ENCODE measurements at regions not wholly inside any gene's neighbourhood (a gene's known extent, or its start where the extent isn't known, plus 50 kb on each side); places are given as distances from the start of the nearest gene placed in this dataset.

DNA sequence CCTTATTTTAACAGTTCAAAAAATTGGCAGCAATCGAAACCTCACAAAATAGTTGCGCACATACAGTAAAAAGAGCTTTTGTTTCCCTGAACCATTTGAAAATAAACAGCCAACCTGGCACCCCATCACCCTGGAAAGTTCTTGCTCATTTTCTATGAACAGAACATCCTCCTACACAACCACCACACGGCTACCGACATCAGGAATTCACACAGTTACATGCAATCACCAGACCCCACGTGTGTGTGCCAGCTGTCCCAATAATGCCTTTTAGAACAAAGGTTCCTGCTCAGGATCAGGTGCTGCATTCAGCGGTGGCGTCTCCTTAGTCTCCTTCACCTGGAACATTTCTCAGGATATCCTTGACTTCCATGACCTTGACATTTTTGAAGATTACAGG lies 186.5 kb downstream of the KLF13 start:
- no peak for DNase-seq

DNA sequence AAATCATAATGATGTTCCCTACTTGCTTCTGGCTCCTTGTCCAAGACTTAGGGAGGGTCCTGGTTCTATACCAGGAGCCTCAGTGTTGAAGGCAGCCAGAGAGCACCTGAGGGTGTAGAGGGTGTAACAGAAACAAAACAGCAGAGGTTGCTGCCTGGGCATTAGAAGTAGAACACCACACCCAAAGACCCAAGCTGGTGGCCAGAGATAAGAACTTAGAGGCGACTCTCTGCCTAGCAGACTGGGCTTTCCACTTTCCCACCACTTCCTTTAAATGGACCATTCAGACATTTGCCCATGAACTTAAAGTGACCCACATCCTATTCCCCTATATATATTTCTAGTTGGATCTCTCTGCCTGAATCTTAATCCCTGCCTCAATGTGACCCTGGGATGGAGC lies 189.8 kb downstream of the KLF13 start:
- DNase-seq: no peak

DNA sequence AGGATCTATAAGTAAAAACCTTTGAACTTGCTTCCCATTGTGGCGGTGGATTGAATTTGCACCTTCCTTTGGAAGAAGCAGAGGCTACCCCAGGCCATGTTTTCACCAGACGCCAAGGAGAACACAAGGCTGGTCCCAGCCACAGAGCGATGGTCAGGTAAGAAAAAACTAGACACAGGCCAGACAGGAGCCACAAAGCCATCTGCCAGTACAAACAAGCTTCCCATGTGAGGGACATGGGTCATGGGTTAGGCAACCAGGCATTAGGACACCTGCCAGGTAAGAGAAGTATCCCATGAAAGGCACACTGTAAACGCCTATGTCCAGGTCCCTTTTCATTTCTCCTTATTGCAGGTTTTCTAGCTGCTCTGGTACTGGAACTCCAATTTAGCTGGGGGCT lies 190.2 kb downstream of the KLF13 start:
- no peak for DNase-seq

DNA sequence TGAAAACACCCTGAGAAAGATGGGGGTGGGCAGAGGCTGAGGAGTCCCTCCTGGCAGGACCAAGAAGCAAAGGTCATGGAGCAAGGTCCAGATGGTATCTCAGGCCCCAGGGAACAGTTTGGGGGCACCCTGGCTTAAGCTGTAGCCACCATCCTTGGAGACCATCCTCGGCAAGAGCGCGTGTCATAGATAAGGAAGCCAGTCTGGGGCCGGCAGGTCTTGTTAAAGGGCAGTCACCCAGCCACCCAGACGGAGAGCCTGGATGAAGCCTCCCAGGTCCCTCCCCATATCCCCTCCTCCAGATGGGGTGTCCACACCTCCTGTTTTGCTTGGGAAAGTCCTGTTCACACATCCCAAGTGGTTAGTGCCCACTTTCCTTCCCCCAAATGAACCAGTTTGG lies 191.1 kb downstream of the KLF13 start:
- no peak for DNase-seq

DNA sequence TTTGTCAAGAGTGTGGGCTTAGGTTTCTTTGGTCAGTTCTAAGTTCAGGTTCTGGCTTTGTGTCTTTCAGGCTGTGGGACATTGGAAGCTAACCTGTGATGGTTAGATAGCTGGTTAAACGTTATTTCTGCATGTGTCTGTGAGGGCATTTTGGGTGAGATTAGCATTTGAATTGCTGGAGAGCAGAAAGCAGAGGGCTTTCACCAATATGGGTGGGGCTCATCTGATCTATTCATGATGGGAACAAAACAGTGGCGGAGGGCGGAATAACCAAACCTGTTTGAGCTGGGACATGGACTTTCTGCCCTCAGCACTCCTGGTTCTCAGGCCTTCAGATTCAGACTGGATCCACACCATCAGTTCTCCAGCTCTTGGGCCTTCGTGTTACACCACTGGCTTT lies 195.4 kb downstream of the KLF13 start:
- DNase-seq: no peak

DNA sequence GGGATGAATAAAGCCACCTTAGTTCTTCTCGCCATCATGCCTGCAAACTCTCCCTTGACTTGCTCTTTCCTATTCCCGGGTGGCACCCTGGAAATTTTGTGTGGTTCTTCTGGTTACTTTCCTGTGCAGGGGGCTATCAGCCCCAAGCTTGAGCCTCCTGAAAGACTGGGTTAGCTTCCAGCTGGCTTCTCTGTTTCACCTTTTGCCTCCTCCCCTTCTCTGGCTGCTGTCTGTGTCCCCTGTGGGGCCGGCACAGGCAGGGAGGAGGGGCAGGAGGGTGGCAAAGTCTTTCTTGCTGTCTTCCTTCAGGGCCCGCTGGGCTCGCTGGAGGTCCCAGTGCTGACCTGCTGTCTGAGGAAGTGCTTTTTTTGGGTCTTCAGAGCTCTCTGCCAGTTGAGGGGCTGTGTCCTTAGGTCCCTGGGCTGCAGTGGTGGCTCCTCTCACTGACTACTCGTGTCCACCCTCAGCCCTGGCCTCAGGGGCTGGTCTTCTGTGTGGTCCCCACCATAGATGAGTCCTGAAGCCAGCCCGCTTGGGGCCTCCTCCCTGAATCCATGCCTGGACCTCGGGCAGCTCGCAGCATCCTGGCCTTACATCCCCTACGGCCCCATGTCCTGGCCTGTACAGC lies 196.5 kb downstream of the KLF13 start:
- no peak for DNase-seq

DNA sequence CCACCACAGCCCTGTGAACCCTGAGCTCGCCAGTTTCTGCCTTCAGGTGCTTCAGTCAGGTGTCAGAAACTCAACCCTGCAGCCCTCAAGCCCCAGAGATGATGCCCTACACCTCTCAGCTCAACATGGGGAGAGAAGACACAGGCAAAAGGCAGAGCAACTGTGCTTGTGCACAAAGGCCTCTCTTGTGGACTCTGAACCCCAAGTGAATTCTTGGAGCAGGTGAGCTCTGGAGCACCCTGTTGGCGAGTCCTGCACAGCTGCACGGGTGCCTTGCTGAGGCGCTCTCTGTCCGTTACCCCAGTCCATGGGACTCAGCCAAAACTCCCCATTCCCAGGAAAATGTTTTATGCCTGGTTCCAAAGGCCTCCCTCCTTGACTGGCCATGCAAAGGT lies 197.0 kb downstream of the KLF13 start:
- no peak for DNase-seq

DNA sequence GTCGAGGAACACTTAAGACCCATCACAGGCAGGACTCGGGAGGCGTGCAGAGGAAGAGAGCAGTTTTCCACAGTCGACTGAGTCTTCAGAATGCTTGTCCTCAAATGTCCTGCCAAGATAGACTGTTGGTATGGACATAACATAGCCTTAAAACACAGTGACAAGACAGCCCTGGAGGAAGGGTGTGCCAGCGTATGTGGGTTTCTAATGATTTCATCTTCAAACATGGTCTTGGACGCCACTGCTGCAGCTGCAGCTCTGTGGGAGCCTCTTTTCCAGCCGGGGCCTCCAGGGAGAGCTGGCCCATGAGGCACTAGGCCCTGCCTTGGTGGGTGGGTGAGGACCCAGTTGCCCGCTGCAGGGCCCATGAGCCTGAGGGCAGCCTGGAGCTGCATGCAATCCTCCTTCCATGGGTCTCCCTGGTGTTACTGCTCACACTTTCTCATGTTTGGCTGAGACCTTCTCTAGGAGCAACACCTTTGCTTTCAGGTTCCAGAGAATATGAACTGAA lies 198.6 kb downstream of the KLF13 start:
- no peak for DNase-seq

DNA sequence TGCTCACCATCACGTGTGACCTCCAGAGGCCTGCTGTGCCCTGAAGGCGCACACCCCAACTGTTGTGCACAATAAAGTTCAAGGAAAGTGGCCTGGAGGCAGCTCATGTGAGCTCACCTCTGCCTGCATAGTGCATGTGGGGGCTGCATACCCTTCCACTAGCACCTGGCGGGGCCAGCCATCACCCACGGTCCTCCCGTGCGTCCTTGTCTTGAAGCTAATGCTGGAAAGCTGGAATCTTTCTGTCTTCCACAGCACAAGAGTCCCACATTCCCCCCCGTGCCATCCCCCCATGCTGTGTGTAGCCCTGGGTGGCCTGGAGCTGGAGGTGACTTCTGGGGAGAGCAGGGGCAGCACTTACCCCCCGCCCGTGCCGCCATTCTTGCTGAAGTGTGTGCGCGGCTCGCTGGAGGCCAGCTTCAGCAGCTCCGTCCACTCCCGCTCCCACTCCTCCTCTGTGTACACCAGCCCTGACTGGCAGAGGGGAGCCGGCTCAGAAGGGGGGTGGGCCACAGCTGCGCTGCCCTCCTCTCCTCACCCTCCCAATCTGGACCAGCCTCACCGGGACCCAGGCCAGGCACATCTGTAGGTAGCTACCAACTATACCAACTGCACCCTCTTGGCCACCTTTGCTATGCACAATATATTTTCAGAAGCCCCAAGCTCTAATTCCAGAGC lies 199.5 kb downstream of the KLF13 start:
- no peak for DNase-seq

DNA sequence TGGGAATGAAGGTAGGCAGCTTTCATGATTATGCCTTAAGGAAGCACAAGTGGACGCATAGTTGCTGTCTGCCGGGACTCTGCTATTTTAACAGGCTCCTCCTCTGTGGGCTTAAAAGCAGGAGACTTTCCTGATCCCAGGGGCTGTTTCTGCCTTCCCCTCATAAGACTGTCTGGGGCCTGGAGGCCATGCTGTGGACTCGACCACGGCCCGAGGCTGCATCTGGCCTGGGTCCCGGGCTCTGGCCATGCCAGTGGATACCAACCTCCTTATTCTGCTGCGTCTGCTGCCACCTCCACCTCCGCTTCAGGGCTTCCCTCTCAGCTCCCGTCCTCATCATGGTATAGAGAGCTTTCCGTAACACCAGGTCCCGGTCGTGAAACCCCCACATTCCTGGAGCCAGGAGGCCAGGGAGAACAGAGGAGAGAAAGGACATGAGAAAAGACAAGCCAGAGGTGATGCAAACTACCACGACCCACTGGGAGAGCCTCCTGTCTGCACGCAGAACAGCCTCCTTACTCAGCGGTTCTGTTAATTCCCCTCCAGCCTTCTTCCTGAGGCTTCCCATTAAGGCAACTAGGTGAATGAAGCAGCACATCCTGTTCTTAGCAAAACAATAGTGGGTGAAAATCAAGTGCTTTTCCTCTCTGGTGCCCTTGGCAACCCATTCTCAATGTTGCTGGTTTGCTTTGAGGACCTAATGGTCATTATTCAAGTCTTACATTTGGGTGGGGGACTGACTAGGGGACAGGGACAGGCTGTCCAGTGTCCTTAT lies 200.5 kb downstream of the KLF13 start:
- DNase-seq: no peak

DNA sequence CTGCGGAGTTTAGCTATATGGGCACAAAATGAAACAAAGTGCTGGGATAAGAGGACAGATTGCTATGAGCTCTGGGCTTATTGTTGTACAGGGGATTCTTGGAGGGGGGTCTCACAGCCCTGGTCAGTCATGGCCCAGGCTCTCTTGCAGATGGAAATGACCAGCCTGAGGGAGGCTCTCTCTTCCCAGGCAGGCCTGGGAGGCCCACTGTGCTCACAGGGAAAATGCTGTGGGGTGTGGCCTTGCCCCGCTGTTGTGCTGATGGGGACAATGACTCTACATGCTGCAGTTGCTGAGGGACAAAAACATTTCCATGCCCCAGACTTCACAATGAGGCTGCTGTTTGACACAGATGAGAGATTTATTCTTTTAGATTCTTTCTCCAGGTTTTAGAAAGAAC lies 202.2 kb downstream of the KLF13 start:
- no peak for DNase-seq

DNA sequence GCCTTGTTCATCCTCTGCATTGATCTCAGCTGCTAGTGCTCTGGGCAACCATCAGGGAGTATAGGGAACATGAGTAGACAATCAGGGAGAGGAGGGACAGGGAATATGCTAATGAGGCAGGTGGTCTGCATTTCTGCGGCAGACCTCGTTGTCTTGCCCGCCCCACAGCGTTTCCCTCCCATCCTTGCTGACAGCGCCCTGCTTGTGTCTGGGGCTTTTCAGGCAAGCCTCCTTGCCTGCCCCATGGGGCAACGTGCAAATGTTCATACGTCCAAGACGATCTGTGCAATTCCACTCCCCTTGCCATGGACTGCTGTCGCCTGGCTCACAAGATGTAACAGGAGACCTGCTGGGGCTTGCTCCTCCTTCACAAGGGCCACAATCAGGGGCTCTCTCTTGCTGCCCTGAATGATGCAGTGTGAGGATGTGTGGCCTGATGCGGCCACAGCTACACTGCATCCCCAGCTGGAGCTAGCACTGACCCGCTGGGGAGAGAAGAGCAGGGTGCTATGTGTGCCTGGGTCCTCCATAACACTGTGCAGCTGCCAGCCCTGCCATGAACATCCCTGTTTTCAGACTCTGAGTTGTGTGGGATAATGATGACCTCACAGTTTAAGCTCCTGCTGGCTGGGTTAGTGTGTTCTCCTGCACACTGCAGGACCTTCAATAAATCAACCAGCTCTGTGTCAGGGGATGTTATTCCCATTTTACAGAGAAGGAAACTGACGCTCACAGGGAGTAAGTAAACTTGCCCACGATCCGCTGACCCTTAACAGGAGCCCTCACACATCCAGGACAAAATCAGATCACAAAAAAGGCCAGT lies 211.3 kb downstream of the KLF13 start:
- no peak for DNase-seq

DNA sequence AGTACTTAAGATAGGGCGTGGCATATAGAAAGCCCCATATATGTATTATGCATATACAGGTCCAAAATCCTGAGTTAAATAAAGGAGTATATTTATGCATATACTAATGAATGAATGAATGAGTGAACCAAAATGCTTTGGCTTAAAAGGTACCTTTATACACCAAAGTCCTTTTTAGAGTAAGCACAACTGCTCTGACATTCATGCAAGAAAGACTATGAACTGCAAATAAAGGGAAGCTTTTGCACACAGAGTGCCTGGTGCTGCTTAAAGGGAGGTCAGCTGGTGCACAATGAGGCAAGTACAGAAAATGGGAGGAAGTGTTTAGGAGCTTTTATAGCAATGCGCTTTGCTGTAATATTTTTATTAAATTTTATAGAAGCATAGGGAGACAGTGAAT lies 214.0 kb downstream of the KLF13 start:
- no peak for DNase-seq

DNA sequence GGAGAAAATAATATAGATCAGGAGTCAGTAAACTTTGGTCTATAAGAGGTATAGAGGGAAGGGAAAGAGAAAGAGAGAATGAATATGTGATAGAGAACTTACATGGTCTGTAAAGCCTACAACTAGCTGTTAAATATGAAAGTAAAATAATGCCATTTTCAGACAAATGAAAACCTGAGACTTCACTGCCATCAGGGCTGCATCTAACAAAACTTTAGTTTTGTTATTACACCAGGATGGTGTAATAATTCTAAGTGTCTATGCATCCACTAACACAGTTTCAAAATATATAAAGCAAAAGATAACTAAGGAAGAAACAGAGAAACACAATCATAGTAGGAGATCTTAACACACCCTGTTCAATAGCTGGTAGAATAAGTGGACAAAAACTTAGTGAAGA lies 217.7 kb downstream of the KLF13 start:
- DNase-seq: no peak

DNA sequence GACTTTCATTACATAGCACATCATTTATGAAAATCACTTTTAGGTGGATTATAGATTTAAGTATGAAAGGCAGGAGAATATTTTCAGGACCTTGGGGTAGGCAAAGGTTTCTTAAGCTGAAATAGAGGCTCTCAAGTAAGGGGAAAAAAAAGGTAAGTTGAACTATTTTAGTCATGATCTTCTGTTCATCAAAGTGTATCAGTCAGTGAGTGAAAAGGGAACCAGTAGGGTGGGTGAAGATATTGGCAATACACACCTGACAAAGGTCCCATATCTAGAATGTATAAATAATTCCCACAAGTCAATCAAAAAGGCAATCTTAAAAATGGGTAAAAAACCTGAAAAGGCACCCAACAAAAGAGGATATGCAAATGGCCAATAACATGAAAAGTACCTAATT lies 218.6 kb downstream of the KLF13 start:
- DNase-seq: no peak

DNA sequence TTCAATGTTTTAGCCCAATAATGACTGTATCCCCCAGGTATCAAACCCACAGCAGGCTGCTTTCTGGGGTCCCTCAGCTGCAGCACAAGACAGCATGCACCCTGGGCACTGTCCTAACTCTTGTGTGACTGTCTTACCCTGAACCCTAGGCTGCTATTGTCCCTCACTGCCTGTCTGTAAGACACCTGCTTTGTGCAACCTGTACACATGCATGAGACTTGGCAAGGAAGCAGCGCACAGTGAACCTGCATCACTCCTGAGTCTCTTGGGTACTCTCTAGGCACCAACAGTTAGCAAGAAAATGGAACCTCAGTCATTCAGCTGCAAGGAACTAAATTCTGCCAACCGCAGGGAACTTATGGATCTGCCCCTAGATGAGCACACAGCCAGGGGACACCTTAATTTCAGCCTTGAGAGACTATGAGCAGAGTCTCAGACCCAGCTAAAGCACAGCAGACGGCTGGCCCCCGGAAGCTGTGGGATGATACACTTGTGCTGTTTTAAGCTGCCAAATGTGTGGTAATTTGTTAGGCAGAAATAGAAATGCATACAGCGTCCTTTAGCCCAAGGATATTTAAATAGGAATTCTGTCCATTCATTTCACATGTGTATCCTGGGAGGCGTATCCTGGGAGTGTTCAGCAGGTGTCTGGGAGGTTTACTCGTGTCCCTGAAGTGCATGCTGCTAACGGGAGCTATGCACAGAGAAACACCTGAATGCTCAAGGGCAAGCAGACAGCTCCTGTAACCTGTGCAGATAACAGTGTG lies 223.8 kb downstream of the KLF13 start:
- DNase-seq: no peak

DNA sequence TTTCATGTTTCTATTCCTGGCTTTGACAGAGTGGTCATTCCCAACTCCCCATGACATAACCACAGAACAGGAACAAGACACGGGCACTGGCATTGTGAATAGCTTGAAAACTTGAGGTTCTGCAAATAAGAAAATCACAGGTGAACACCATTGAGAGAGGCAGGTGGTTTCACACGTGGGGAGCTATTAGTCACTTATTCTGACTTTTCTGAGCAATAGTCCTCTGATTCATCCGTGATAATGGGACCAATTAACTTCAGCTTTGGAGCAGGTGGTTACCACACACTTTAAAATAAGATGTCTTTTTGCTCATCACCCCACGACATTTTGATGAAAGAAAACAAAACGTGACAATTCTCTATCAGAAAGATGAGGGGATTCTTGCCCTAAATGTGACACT lies 224.7 kb downstream of the KLF13 start:
- DNase-seq: no peak

DNA sequence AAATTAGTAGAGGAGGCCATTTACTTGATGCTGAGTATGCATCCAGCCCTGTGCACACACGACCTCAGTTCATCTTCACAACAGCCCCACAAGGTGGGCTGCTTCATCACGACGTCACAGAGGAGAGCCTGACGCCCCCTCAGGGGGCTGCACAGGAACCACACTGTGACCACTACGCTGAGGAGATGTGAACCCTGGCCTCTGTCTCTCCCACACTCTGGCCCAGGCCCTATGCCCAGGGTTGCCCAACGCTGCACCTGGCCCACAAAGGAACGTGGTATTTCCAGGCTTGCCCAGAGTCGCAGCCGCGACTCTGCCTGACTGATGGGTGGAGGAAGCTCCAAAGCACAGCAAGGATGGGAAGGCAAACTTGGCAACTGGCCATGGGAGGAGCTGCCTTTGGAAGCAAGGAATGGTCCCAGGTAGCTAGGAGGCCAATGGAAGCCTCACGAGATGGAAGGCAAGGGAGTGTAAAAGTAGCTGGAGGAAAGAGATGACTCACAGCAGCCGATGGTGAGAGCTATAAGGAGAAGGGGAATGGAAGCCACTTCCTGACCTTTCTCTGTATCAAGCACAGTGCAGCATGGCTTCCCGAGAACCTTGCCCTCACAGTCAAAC lies 226.0 kb downstream of the KLF13 start:
- DNase-seq: no peak

DNA sequence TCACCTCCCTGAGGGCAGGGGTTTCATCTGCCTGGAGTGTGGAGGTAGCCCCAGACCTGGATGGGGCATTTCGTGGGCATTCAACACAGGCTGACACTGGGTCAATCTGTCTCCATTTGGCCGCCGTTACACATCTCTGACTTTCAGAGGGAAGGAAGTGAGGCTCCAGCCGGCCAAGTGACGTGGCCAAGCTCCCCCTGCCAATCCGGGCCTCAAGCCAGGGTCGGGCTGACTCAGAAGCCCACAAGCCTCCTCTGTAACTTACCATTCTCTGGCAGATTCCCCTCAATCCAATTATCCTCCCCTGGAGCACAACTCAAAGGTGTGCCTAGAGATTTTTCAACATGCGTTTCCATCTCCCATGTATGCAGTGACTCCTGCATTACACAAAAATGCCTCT lies 227.6 kb downstream of the KLF13 start:
- DNase-seq: peak; percentile 79

DNA sequence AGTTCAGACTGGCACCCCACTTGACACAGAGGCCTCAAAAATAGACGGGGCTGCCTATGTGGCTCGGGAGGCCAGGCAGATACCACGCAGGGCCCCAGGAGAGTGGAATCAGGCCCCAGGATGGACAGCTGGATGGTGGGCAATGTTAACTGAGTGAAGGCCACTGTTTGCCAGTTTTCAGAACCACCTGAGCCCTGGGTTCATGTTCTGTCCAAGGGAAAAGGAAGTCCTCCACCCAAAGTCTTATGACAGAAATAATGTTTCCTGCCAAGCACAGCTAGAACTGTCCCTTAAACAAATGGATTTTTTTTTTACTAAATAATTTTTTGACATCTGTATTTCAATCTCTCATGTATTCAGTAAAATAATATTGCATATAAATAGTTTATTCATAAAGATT lies 228.4 kb downstream of the KLF13 start:
- DNase-seq: no peak

DNA sequence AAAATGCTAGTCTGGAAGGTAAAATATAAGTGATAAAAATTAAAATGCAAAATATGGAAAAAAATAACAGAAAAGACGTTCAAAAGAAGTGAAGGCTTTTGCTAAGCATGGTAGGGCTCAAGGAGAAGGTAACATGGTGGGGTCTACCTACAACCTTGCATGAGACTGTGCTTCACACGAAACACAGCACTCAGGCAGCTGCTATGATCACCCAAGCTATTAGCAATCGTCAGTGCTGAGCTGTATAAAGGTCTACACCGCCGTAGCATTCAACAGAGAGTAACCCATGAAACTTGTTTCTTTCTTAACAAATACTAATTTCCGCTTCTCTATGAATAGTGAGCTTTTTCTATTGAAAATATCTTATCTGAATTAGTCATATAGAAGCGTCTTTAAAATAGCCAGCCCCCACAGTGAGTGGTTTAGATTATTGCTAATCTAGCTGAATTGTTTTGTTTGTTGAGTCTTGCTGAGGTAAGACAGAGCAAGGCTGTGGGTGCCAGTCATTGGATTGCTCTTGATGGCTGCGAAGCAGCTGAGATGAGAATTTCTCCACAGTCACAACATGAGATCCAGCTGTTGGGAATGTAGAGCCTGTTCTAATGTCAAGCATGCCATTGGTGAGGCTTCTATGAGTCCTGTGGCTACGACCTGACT lies 230.0 kb downstream of the KLF13 start:
- DNase-seq: no peak
